ENCODE measurements at regions not wholly inside any gene's neighbourhood (a gene's known extent, or its start where the extent isn't known, plus 50 kb on each side); places are given as distances from the start of the nearest gene placed in this dataset.

- TF ChIP-seq CTCF (IDR thresholded peaks at IDR 0.05) = peak; percentile 3
- CTCF ChIA-PET = interaction anchor here (3.3 kb wide), 1 partner anchor 11 kb away, joined by 11 read pairs; no protein-coding TSS in a partner anchor
- no peak overlapping the region for H3K4me3 Mint-ChIP-seq
- no peaks in the 10 kb centered on the region for H3K9me3 Mint-ChIP-seq
- no peaks in the 10 kb centered on the region for H3K27me3 Mint-ChIP-seq
- peaks cover 85% of the 10 kb centered on the region for H3K4me1 Mint-ChIP-seq (ENCODE audit: low read depth)
- peak overlapping the region; percentile 87 for H3K27ac Mint-ChIP-seq
- ATAC-seq (peak; percentile 24), DNase-seq (peak; percentile 41)
- no peaks in the 10 kb centered on the region for H3K36me3 Mint-ChIP-seq (ENCODE audit: low read depth)
- POLR2A ChIA-PET = interaction anchor here (0.7 to 2.1 kb wide), 3 partner anchors 9 to 72 kb away, joined by 3 to 20 read pairs (median 3); partner anchors contain the start of gene CEP85L
- intact Hi-C loops (cut with micrococcal nuclease) = no loop called here
These were observed 71.7 kb upstream of the CEP85L start for GRCh38 chr6:118722829-118723813.

GRCh38 chr6:118720125-118720473 lies 68.7 kb upstream of the CEP85L start:
- intact Hi-C loops (cut with micrococcal nuclease) = no loop called here
- peaks cover 71% of the 10 kb centered on the region for H3K4me1 Mint-ChIP-seq (ENCODE audit: low read depth)
- peak overlapping the region; percentile 24 for H3K4me3 Mint-ChIP-seq
- CTCF ChIA-PET = interaction anchor here (0.6 to 3.3 kb wide), 3 partner anchors 8 to 17 kb away, joined by 3 to 11 read pairs (median 4); no protein-coding TSS in a partner anchor
- ATAC-seq (no peak), DNase-seq (no peak)
- H3K36me3 Mint-ChIP-seq (ENCODE audit: low read depth) = no peaks in the 10 kb centered on the region
- H3K9me3 Mint-ChIP-seq = no peaks in the 10 kb centered on the region
- H3K27ac Mint-ChIP-seq = peak overlapping the region; percentile 96
- TF ChIP-seq CTCF (IDR thresholded peaks at IDR 0.05) = no peak
- H3K27me3 Mint-ChIP-seq = no peaks in the 10 kb centered on the region
- POLR2A ChIA-PET = interaction anchor here (0.7 to 3.8 kb wide), 4 partner anchors 11 to 37 kb away, joined by 3 to 39 read pairs (median 4); no protein-coding TSS in a partner anchor

- Mint-ChIP-seq H3K9me3 (no peaks in the 10 kb centered on the region), H3K27me3 (no peaks in the 10 kb centered on the region), H3K36me3 (ENCODE audit: low read depth) (no peaks in the 10 kb centered on the region), H3K4me1 (ENCODE audit: low read depth) (peaks cover 73% of the 10 kb centered on the region), H3K4me3 (peak overlapping the region; percentile 41), H3K27ac (peak overlapping the region; percentile 96)
- intact Hi-C loops (cut with micrococcal nuclease) = no loop called here
- peak; percentile 71 for ATAC-seq
- peak; percentile 75 for DNase-seq
- TF ChIP-seq CTCF (IDR thresholded peaks at IDR 0.05) = no peak
- ChIA-PET CTCF (interaction anchor here (0.6 to 2.0 kb wide), 3 partner anchors 8 to 10 kb away, joined by 3 to 4 read pairs (median 4); no protein-coding TSS in a partner anchor), POLR2A (interaction anchor here (0.7 to 3.8 kb wide), 7 partner anchors 10 to 180 kb away, joined by 3 to 39 read pairs (median 4); no protein-coding TSS in a partner anchor)
These were observed 68.1 kb upstream of the CEP85L start for GRCh38 chr6:118719351-118720124.

GRCh38 chr6:118718903-118719302 lies 67.5 kb upstream of the CEP85L start:
- intact Hi-C loops (cut with micrococcal nuclease) = no loop called here
- Mint-ChIP-seq H3K4me3 (peak overlapping the region; percentile 41), H3K27me3 (no peaks in the 10 kb centered on the region), H3K4me1 (ENCODE audit: low read depth) (peaks cover 72% of the 10 kb centered on the region), H3K36me3 (ENCODE audit: low read depth) (no peaks in the 10 kb centered on the region), H3K27ac (peak overlapping the region; percentile 96), H3K9me3 (no peaks in the 10 kb centered on the region)
- DNase-seq (no peak), ATAC-seq (no peak)
- TF ChIP-seq CTCF (IDR thresholded peaks at IDR 0.05) = no peak
- ChIA-PET POLR2A (interaction anchor here (0.7 to 3.8 kb wide), 5 partner anchors 10 to 37 kb away, joined by 3 to 39 read pairs (median 4); no protein-coding TSS in a partner anchor), CTCF (interaction anchor here (2.0 kb wide), 1 partner anchor 10 kb away, joined by 4 read pairs; no protein-coding TSS in a partner anchor)

All from activated CD8-positive, alpha-beta T cell treated with anti-CD3 and anti-CD28 coated beads for 36 hours (primary cell).